HG03045 (cell line): ENCODE measurements at regions not wholly inside any gene's neighbourhood (a gene's known extent, or its start where the extent isn't known, plus 50 kb on each side); places are given as distances from the start of the nearest gene placed in this dataset.

ENCODE experiments used
- ATAC-seq: cut with Tn5 transposase; IDR thresholded peaks from one replicate; pipeline ENCODE4 v1.9.1; 2021; ENCODE audit warnings: mild to moderate bottlenecking, moderate library complexity; ENCODE audit not compliant: unreplicated experiment

DNA sequence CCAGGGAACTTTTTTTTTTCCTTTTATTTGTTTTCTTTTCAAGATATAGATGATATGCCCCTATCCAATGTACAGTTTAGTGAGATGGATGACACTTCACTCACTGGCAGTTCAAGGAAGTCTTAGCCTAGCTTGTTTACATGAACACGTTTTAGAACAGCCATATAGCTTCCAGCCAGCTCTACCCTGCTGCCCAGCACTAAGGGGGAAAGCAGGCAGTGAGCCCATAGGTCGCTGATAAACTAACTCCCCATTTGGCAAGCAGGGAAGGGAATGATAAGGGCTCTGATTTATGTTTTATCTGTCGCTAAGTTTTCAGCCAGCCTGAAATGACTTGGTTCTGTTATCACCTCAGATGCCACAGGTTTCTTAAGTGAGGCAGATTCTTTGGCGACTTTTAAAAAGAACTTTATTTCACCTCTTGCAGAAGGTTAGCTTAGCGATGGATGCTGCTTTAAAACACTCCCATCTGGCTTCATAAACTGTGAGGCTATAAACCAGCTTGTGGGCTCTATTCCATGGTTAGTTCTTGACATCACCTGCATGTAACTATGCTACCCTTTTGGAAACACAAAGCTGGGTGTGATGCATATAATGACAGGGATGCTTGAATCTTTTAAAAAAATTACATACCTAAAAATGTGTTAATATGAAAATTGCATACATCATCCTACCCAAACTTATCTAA lies 348.4 kb downstream of the FBXO8 start:
- ATAC-seq: no peak

DNA sequence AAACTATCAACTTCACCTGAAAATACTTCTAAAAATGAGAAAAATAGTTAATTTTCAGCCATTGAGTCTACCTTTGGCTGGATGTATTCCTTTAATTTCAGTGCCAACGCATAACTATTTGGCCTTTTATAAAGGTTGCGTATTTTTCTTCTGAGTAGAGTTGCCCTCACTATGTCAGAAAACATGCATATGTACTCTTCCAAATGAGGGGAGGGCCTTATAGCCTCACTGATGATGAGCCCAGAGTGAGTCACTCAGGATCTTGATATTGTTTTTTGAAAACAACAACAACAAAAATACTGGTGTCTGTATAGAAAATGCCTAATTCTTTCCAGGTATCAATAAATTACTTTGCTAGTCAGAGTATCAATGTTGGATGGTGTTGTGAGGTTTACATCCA lies 349.3 kb downstream of the FBXO8 start:
- ATAC-seq: no peak

DNA sequence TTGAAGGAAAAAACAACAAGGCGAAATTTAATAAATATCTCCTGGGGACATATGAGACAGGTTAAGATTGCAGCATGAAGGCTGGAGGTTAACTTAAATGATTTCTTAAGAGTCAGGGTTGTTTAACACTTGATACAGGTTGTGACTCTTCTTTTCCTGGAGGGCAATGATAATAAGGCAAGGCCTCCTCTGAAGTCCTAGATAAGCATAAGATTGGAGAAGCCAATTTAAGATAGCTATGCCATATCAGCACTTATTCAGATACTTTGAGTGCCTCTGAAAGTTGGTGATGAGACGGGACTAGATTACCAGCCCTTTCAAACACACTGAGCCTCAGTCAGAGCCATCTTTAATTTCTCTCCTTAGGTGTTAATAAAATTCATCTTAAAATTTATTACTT lies 350.8 kb downstream of the FBXO8 start:
- no peak for ATAC-seq

DNA sequence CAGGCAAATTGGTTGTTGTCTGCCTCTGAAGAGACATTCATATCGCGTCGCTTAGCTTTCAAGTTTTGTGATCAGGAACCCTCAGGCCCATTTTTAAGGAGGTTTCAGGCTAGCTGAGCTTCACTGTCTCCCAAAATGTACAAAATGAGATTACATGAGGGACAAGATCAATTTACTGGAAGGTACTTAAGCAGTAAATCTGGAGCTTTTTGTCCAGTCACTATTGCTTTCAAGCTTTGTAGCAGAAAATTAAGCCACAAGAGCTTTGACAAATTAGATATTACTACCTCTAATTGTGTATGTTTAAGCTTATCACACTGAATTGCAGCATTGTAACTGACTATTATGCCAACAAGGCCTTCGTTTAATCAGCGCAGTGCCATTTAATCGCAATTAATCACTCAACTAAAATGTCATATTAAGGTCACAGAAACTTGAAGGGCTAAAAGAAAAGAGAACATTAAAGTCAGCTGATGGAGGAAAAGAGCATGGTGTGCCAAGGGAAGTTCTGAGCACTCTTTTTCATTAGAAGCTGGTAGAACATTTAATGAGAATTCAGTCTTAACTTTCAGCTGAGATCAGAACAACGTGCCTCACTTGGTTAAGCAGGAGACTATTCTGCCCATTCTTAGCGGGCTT lies 353.0 kb downstream of the FBXO8 start:
- ATAC-seq: no peak

DNA sequence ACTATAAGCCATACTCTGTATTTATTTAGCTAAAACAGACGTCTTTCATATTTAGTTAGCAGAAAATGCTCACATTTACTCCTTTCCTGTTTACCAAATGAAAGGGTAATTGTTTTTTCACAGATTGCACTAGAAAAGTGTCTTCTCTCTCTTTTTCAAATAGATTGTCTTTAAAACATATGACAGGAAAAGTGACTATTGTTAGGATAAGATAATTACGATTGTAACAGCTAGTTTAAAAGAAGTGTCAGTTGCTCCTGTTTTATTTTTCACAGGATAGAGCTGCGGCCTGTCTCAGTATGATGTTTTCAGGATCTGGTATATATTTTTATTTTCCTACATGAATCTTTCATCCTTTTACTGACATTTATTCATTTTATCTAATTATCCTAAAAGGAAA lies 353.5 kb downstream of the FBXO8 start:
- no peak for ATAC-seq

DNA sequence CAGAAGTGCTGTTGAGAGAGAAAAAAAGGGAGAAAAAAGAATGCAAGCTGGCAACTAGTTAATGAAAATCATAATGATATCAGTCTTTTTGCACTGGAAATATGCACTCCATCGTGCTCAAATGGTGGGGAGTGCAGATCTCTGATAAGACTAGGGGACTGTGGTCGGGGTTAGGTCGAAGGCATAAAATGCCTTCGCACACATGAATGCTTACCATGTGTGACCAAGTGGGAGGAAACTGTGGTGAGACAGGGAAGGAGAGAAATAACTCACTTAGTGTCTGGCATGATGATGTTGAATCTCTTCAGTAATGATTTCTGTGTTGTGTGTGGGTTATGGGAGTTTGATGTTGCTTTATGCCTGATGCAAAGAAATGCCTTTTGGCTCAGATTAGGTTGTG lies 358.9 kb downstream of the FBXO8 start:
- ATAC-seq: no peak

DNA sequence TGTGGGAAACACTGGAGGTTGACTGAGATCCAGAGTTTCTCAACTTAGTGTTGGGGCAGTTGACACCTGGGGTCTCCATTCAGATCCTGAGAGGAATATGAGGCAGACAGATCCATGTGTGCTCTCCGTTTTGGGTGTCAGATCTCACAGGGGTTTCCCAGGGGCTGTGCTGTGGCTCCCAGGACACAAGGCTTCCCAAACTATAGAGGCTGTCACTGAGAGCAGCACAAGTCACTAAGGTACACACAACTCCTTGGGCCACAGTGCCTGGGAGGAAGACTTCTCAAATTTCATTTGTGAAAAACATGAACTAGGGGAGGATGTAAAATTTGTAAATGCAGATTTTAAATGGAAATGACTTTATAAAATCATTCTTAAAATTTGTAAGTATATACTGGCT lies 363.6 kb downstream of the FBXO8 start:
- ATAC-seq: no peak

DNA sequence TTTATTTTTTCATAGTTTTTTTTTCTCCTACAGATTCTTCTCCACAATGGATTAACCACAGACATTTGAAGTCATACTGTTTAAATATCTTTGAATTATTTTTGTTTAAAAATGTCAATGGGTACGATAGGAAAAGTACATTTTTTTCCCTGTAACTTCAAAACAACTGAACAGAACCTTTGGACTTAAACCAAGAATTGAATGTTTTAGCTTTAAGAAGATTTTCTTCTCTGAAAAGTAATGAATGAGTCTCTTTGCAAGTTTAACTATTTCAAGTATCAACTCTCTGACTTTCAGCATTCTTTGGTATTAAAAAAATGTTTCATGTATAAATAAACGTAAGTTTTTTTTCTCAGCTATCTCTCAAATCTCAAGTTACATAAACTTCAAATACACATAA lies 364.3 kb downstream of the FBXO8 start:
- ATAC-seq: no peak

DNA sequence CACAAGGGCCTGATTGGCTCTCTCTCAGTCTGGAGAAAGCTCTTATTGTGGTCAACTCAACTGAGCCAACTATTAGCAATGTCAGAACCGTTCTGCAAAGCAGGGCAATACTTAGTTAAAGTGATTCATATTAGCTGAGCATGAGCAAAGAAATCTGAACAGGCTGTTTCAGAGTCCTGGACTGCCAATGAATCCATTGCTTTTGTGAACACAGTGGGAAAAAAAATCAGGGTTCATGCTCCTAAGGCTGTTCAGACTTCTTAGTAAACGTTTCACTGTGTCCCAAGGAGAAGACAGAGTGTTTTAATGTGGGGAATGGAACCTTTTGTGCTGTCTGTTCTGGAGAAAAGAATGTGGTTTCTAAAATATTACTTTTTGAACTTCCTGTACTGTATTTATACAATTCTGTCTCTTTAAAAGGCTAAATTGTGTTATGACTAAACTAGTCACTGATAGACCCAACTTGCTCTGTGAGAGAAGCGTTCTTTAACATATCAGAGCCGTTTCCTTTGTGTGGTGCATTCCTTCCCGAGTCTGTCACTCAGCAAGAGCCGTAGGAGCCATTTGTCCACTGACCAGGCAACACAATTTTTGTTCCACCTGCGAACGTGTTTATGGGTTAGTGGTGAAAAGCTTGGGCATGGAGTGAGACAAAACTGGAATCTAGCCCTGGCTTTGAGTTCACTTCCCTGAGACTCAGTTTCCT lies 366.1 kb downstream of the FBXO8 start:
- ATAC-seq: no peak

DNA sequence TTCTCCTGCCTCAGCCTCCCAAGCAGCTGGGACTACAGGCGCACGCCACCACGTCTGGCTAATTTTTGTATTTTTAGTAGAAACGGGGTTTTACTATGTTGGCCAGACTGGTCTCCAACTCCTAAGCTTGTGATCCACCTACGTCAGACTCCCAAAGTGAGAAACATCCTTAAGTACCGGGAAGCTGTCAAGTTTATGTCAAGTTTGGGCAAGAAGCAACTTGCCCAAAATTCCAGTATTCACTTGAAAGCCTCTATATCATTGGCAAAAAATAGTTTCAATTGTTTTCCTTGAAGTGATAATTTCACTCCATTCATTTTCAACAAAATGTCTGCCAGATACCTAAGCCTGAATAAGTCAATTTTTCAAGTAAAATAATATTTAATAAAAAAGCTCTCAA lies 370.0 kb downstream of the FBXO8 start:
- no peak for ATAC-seq

DNA sequence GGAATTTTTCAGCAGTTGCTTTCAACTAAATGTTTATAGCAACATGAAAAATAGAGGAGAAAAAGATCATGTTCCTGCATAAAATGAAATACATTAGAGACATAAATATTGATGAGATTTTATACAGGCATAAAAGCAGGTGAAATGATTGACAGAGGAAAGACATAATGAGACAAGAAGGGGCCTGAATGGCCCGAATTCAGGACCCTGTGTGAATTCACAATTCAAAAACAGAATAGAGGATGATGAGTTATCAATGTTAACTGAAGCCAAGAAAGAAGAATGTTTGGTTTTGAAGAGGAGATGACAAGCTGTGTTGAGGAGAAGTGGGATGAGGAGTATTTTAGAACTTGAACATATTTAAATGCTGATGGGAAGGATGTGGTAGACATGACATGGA lies 371.1 kb downstream of the FBXO8 start:
- ATAC-seq: no peak

DNA sequence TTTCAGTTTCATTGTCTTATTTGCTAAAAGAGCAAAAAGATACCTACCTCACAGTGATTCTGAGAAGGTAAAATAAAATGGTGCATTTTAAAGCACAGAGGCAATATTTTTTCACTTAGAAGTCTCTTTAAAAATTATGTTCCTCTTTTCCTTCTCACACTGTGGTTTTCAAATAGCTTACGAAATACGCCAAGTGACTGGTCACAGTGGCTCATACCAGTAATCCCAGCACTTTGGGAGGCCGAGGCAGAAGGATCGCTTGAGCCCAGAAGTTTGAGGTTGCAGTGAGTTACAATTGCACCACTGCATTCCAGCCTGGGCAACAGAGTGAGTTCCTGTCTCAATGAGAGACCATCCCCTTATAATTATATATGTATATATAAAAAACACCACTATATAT lies 372.6 kb downstream of the FBXO8 start:
- ATAC-seq: no peak

DNA sequence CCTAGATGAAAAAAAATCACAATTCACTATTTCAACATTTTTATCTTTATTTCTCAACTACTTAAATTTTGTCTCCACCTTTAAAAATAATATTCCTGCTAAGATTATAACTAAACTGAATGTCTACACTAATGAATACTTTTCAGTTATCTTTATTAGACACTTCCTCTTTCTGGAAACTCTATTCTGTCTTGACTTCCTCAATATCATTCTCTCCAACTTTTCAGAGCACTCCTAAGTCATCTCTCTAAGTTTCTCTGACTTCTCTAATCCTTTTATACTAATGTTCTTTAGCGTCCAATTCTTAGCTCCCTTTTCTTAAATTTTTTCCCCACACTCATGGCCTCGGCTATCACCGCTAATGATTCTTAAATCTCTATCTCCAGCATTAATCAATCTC lies 374.2 kb downstream of the FBXO8 start:
- no peak for ATAC-seq

DNA sequence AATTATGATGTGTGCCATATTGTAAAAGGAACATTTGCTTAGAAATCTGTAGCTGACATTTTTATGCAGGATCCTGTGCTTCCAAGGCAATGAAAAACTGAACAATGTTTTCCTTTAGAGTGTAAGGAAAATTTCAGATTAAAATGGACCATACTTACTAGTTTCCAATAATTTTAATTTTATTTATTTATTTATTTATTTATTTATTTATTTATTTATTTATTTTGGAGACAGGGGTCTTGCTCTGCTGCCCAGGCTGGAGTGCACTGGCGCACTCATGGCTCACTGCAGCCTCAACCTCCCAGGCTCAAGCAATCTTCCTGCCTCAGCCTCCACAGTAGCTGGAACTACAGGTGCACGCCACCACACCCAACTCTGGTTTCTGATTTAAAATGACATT lies 369.8 kb upstream of the HAND2 start:
- no peak for ATAC-seq

DNA sequence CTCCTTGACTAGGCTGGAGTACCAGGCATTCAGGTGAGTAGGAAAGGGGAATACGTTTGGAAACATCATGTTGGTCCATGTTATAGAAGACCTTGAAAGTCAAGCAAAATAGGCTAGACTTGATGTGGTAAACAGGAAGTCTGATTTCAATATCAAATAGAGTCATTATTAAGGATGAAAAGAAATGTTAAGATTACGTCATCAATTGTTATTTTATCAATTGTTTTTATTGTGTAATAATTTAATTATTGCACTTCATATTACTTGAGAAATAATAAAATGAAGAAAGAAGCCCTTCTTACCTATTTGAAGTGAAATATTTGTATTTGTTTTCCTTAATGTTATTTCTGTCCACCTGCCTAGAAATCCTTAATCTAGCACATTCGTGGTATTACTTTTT lies 361.0 kb upstream of the HAND2 start:
- ATAC-seq: no peak

DNA sequence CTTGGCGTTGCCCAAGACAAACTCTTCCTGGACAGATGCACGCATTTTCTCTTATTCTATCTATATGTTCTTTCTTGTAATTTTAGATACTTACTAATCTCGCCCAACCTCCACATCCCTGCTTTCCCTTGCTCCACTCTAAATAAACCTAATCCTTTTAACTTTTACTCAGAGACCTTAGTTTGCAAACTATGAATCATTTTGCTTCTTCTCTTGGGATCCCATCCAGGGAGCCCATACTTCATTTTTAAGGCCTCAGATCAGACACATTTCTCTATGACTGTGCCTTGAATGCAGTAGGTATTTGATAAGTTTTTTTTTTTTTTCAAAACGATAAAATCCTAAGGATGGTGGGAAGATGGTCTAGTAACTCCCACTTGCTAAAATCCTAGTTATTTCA lies 353.8 kb upstream of the HAND2 start:
- no peak for ATAC-seq

DNA sequence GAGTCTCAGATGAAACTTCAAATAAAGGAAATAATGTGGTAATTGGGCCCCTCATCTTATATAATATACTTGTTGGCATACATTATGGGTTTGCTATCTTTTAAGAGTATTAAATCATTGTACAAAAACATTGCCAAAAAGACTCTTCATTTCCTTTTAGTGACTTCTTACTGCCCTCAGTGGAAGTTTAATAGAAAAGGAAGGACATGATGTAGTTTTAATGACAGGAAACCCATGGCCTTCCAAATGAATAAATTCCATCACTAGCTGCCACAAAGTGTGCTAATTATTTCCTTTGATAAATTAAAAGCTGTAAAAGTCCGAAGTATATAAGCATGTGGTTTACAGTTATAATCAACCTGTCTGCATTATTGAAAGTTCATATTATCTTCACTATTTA lies 350.9 kb upstream of the HAND2 start:
- no peak for ATAC-seq

DNA sequence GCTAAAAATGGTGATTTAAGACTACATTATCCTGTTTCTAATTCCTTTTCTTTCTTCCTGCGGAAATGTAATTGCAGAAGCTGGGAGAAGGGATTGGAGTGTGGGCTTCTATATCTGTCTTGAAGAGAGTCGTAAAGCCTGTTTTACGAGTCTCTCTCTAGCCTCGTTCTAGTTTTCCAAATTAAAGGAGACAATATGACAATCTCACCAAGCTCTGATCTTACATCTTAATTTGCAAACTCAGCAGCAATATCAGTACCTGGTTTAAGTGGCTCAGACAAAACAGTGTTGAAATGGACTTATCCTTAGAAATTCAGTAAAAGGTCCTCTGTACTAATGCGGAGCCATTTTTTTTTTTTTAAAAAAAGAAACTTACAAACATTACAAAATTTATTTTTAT lies 349.5 kb upstream of the HAND2 start:
- no peak for ATAC-seq

DNA sequence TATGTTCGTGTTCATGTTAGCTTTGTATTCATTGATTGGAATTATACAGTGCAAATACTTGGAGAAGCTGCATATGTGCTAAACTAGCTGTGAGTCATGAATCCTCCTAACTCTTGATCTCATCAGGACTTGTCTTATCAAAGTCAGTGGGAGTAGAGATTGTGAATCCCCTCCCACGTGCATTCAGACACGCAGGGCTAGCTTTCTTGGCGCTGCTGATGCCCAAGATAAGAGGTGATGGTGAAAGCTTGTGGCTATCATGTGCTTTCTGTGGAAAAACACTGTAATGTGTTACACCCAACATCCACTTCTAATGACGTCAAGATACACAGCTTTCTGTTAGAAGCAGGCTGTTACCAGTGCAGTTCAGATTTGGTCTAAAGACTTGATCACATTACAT lies 348.7 kb upstream of the HAND2 start:
- ATAC-seq: no peak

DNA sequence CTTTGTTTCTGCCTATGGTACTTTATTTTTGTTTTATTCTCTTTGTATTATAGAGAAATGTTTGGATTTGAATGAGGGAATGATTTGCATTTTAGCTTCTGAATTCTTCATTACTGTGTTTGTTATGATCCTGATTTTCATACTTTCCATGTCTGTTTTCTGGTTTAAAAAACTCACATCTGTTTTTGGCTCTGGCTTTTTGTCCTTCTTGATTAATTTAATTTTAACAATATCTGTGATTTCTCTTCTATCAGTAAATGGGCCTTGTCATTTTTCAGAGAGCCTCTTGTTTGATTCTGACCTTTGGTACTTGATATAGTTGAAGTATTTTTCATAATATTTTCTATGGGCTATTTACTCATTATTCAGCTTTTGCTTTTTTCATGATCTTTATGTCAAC lies 341.6 kb upstream of the HAND2 start:
- ATAC-seq: no peak

DNA sequence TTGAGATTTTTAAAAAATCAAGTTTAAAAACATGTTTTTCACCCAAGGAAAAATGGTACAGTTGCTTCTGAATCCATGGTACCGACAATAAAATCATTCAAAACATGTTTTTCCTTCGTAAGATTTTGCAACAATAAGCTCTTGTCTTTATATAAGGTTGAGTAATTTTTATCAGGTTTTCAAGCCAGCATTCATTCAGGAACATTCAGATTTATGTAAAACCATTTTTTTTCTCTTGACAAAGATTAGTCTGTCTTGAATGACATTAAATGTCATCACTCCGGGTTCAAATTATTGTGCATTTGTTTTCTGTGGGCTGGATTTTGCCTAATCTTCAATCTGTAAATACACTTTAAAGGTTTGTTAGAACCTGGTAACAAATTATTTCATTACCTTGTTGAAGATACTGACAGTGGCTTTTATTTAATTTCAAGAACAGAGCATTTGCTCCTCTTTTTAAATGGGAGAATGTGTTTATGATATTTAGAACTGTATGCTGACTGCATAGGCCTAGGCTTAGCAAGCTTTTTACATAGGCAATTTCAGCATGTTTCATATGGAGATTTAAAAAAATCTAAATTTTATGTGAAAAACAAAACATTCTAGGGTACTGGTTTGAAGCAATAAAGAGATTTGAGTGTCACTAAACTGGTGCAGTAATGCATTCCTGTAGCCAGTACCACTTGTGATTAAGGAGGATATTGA lies 336.4 kb upstream of the HAND2 start:
- no peak for ATAC-seq

DNA sequence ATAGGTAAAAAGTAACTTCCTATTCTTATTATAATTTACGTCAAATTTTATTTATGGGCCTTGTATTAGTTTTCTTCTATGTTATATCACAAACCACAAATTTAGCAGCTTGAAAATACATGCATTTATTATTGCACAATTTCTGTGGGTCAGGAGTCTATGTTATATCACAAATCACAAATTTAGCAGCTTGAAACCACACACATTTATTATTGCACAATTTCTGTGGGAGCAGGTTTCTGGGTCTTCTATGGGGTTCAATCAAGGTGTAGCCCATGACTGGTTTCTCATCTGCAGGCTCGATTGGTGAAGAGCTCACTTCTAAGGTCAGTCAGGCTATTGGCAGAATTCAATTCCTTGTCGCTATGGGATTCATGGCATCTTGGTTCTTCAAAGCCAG lies 332.7 kb upstream of the HAND2 start:
- ATAC-seq: no peak
